OCI-LY1 (cell line): ENCODE measurements at regions not wholly inside any gene's neighbourhood (a gene's known extent, or its start where the extent isn't known, plus 50 kb on each side); places are given as distances from the start of the nearest gene placed in this dataset.

Experiments used
- H2AFZ ChIP-seq: fragments of 200-600 bp; sonication (generic), shearing (Covaris generic); 2 replicates; pipeline ENCODE4 v1.6.0; 2014; ENCODE audit warnings: antibody characterized with exemption, mild to moderate bottlenecking, low read length
- H3F3A ChIP-seq: fragments of 200-600 bp; sonication (generic), shearing (Covaris generic); 2 replicates; pipeline ENCODE4 v1.6.0; 2014; ENCODE audit warnings: mild to moderate bottlenecking, antibody characterized with exemption, low read length, moderate library complexity; ENCODE audit not compliant: insufficient read depth
- H3K27ac ChIP-seq: fragments of 200-600 bp; sonication (generic); 2 replicates; pipeline ENCODE4 v1.5.1; 2014; ENCODE audit warnings: low read length, mixed run types, mild to moderate bottlenecking, low read depth; ENCODE audit not compliant: poor library complexity, severe bottlenecking
- H3K27me3 ChIP-seq: fragments of 200-600 bp; sonication (generic); 2 replicates; pipeline ENCODE4 v1.6.0; 2014; ENCODE audit warnings: antibody characterized with exemption, mild to moderate bottlenecking, low read length, moderate library complexity; ENCODE audit not compliant: insufficient read depth
- H3K36me3 ChIP-seq: fragments of 200-600 bp; sonication (generic); 2 replicates; pipeline ENCODE4 v1.6.1; 2014; ENCODE audit warnings: mild to moderate bottlenecking, antibody characterized with exemption, low read length, moderate library complexity, mixed read lengths; ENCODE audit not compliant: insufficient read depth
- H3K4me1 ChIP-seq: fragments of 200-600 bp; sonication (generic); 2 replicates; pipeline ENCODE4 v1.5.1; 2014; ENCODE audit warnings: mild to moderate bottlenecking, low read length, moderate library complexity; ENCODE audit not compliant: insufficient read depth, severe bottlenecking
- H3K4me2 ChIP-seq: fragments of 200-600 bp; sonication (generic), shearing (Covaris generic); 2 replicates; pipeline ENCODE4 v1.6.1; 2014; ENCODE audit warnings: low read length
- H3K4me3 ChIP-seq: fragments of 200-600 bp; sonication (generic); 2 replicates; pipeline ENCODE4 v1.5.1; 2014; ENCODE audit warnings: low read length, low read depth, mild to moderate bottlenecking, mixed read lengths; ENCODE audit not compliant: poor library complexity, severe bottlenecking
- H3K79me2 ChIP-seq: fragments of 200-600 bp; shearing (Covaris generic); 2 replicates; pipeline ENCODE4 v1.6.1; 2016; ENCODE audit warnings: mixed run types, low read length, mixed read lengths; ENCODE audit not compliant: insufficient read depth
- H3K9ac ChIP-seq: fragments of 200-600 bp; sonication (generic), shearing (Covaris generic); 2 replicates; pipeline ENCODE4 v1.6.1; 2014; ENCODE audit warnings: mild to moderate bottlenecking, low read length, mixed read lengths
- H3K9me2 ChIP-seq: fragments of 200-600 bp; sonication (generic), shearing (Covaris generic); 2 replicates; pipeline ENCODE4 v1.6.1; 2014; ENCODE audit warnings: low read depth, mild to moderate bottlenecking, low read length, mixed read lengths
- H3K9me3 ChIP-seq: fragments of 200-600 bp; shearing (Covaris generic); 2 replicates; pipeline ENCODE4 v1.6.1; 2014; ENCODE audit warnings: low read length, mixed read lengths
- H4K20me1 ChIP-seq: fragments of 200-600 bp; sonication (generic), shearing (Covaris generic); 2 replicates; pipeline ENCODE4 v1.6.0; 2016; ENCODE audit warnings: mild to moderate bottlenecking, low read length; ENCODE audit not compliant: insufficient read depth
- CTCF ChIP-seq: fragments of 200-600 bp; sonication (generic), shearing (Covaris generic); IDR thresholded peaks from 2 replicates; pipeline ENCODE4 v1.5.1; 2017; ENCODE audit warnings: mild to moderate bottlenecking, antibody characterized with exemption, low read length, moderate library complexity, mixed read lengths
- EZH2 ChIP-seq: fragments of 200-600 bp; sonication (generic), shearing (Covaris generic); IDR thresholded peaks from 2 replicates; pipeline ENCODE4 v1.8.0; 2017; ENCODE audit warnings: borderline replicate concordance, mixed run types, mild to moderate bottlenecking, antibody characterized with exemption, low read length, moderate library complexity, mixed read lengths

GRCh38 chr20:60271597-60271996 lies 313.4 kb downstream of the CDH26 start:
- no peaks in the 10 kb centered on the region for H3K79me2 ChIP-seq
- H4K20me1 ChIP-seq, result no peaks in the 10 kb centered on the region
- no peak overlapping the region for H2AFZ ChIP-seq
- H3K4me1 ChIP-seq, result no peaks in the 10 kb centered on the region
- H3K27me3 ChIP-seq, result no peaks in the 10 kb centered on the region
- H3K4me3 ChIP-seq, result no peak overlapping the region
- H3K27ac ChIP-seq, result no peak overlapping the region
- H3K4me2 ChIP-seq, result no peak overlapping the region
- H3K9me2 ChIP-seq, result no peaks in the 10 kb centered on the region
- H3F3A ChIP-seq, result no peaks in the 10 kb centered on the region
- no peaks in the 10 kb centered on the region for H3K9me3 ChIP-seq
- TF ChIP-seq CTCF, result no peak; the same call in 1 of the 2 replicates
- TF ChIP-seq EZH2, result no peak
- H3K9ac ChIP-seq, result no peak overlapping the region
- H3K36me3 ChIP-seq, result no peaks in the 10 kb centered on the region

GRCh38 chr20:60272790-60273189 lies 314.6 kb downstream of the CDH26 start:
- Histone ChIP-seq H3K4me3 (no peak overlapping the region), H3K9ac (no peak overlapping the region), H2AFZ (no peak overlapping the region), H3K36me3 (no peaks in the 10 kb centered on the region), H3K27ac (no peak overlapping the region), H3K4me1 (no peaks in the 10 kb centered on the region), H3F3A (no peaks in the 10 kb centered on the region), H3K79me2 (no peaks in the 10 kb centered on the region), H3K9me3 (no peaks in the 10 kb centered on the region), H3K9me2 (no peaks in the 10 kb centered on the region), H4K20me1 (no peaks in the 10 kb centered on the region), H3K27me3 (no peaks in the 10 kb centered on the region), H3K4me2 (no peak overlapping the region)
- TF ChIP-seq EZH2 (no peak), CTCF (no peak)

GRCh38 chr20:60274717-60275116 lies 316.5 kb downstream of the CDH26 start:
- Histone ChIP-seq H2AFZ (no peak overlapping the region), H3K79me2 (no peaks in the 10 kb centered on the region), H3K9ac (no peak overlapping the region), H3K27ac (no peak overlapping the region), H3K4me2 (no peak overlapping the region), H3K4me1 (no peaks in the 10 kb centered on the region), H3K9me2 (no peaks in the 10 kb centered on the region), H4K20me1 (no peaks in the 10 kb centered on the region), H3K36me3 (no peaks in the 10 kb centered on the region), H3F3A (no peaks in the 10 kb centered on the region), H3K27me3 (no peaks in the 10 kb centered on the region), H3K9me3 (no peaks in the 10 kb centered on the region), H3K4me3 (no peak overlapping the region)
- TF ChIP-seq CTCF, result no peak
- TF ChIP-seq EZH2, result no peak
